ENCODE measurements at regions not wholly inside any gene's neighbourhood (a gene's known extent, or its start where the extent isn't known, plus 50 kb on each side); places are given as distances from the start of the nearest gene placed in this dataset.

DNA sequence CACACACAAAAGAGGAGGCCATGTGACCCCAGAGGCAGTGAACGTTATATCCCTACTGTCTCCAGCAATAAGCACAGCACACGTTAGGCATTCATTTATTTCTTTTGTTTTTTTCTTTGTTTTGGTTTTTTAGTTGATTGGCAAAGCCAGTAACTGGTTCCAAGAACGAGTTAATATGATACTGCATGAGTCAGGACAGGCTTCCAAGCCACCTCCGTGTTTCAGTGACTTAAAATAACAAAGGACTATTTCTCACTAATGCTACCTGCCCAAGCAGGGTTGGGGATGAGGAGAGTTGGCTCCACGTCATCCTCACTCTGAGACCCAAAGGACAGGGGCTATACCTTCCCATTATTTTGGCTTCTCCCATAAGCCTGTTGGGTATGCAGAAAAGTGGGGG, 130.5 kb downstream of the ST8SIA2 start:
- H3K9me2 ChIP-seq (ENCODE audit: insufficient read depth, low read length): no peaks in the 10 kb centered on the region
- no peaks in the 10 kb centered on the region for H3K36me3 ChIP-seq (ENCODE audit: insufficient read depth, low read length)
- no peaks in the 10 kb centered on the region for H4K20me1 ChIP-seq (ENCODE audit: insufficient read depth, low read length)
- no TSS peak for BruUV-seq (replicated peaks)
- no peaks in the 10 kb centered on the region for H3K79me2 ChIP-seq (ENCODE audit: insufficient read depth, low read depth, low read length)
- no peak overlapping the region for H3K4me2 ChIP-seq (ENCODE audit: low read length)
- ChIA-PET POLR2A (no interaction called here), CTCF (ENCODE audit: unreplicated experiment) (no interaction called here)
- H3K9me3 ChIP-seq (ENCODE audit: low read length): no peaks in the 10 kb centered on the region
- no peak overlapping the region for H2AFZ ChIP-seq (ENCODE audit: low read length)
- DNase-seq (ENCODE audit: low spot score): no peak
- intact Hi-C loops (cut with micrococcal nuclease; ENCODE audit: unreplicated experiment): no loop called here
- TF ChIP-seq EZH2phosphoT487 (IDR thresholded peaks at IDR 0.05; ENCODE audit: borderline replicate concordance, low read depth, low read length): no peak
- TF ChIP-seq, protein P1, sequence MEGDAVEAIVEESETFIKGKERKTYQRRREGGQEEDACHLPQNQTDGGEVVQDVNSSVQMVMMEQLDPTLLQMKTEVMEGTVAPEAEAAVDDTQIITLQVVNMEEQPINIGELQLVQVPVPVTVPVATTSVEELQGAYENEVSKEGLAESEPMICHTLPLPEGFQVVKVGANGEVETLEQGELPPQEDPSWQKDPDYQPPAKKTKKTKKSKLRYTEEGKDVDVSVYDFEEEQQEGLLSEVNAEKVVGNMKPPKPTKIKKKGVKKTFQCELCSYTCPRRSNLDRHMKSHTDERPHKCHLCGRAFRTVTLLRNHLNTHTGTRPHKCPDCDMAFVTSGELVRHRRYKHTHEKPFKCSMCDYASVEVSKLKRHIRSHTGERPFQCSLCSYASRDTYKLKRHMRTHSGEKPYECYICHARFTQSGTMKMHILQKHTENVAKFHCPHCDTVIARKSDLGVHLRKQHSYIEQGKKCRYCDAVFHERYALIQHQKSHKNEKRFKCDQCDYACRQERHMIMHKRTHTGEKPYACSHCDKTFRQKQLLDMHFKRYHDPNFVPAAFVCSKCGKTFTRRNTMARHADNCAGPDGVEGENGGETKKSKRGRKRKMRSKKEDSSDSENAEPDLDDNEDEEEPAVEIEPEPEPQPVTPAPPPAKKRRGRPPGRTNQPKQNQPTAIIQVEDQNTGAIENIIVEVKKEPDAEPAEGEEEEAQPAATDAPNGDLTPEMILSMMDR (conservative IDR thresholded peaks at IDR 0.05; ENCODE audit: low read length): no peak
- no peak overlapping the region for H3K27ac ChIP-seq (ENCODE audit: low read depth, low read length, poor library complexity, severe bottlenecking)
- H3K4me1 ChIP-seq (ENCODE audit: insufficient read depth, low read length, poor library complexity, severe bottlenecking): no peaks in the 10 kb centered on the region
- H3K4me3 ChIP-seq (ENCODE audit: low read depth, low read length, poor library complexity, severe bottlenecking): no peak overlapping the region

DNA sequence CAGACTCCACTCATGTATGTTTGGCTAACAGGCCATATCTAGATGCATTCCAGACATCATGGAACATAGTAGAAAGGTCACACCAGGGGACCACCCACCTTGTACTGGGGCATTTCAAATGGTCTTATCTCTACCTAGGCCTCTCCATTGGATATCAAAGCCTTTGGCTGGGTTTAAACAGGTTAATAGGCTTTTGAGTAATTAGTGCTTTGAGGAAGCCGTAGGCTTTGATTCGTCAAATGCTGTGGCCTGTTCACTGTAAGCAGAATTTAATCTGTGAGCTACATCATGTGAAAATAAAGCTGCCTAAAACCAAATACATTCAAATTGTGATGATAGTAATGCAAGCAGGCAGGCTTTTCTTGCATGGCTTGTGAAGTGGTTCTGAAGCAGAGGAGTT, 129.5 kb downstream of the ST8SIA2 start:
- DNase-seq (ENCODE audit: low spot score): no peak
- intact Hi-C loops (cut with micrococcal nuclease; ENCODE audit: unreplicated experiment): no loop called here
- H3K9me2 ChIP-seq (ENCODE audit: insufficient read depth, low read length): no peaks in the 10 kb centered on the region
- CTCF ChIA-PET (ENCODE audit: unreplicated experiment): no interaction called here
- TF ChIP-seq EZH2phosphoT487 (IDR thresholded peaks at IDR 0.05; ENCODE audit: borderline replicate concordance, low read depth, low read length): no peak
- TF ChIP-seq, protein P1 (conservative IDR thresholded peaks at IDR 0.05; ENCODE audit: low read length): no peak
- no peaks in the 10 kb centered on the region for H3K4me1 ChIP-seq (ENCODE audit: insufficient read depth, low read length, poor library complexity, severe bottlenecking)
- no peak overlapping the region for H2AFZ ChIP-seq (ENCODE audit: low read length)
- no peak overlapping the region for H3K4me2 ChIP-seq (ENCODE audit: low read length)
- H4K20me1 ChIP-seq (ENCODE audit: insufficient read depth, low read length): no peaks in the 10 kb centered on the region
- no peaks in the 10 kb centered on the region for H3K9me3 ChIP-seq (ENCODE audit: low read length)
- POLR2A ChIA-PET: no interaction called here
- no TSS peak for BruUV-seq (replicated peaks)
- no peak overlapping the region for H3K27ac ChIP-seq (ENCODE audit: low read depth, low read length, poor library complexity, severe bottlenecking)
- H3K36me3 ChIP-seq (ENCODE audit: insufficient read depth, low read length): no peaks in the 10 kb centered on the region
- H3K79me2 ChIP-seq (ENCODE audit: insufficient read depth, low read depth, low read length): no peaks in the 10 kb centered on the region
- no peak overlapping the region for H3K4me3 ChIP-seq (ENCODE audit: low read depth, low read length, poor library complexity, severe bottlenecking)

DNA sequence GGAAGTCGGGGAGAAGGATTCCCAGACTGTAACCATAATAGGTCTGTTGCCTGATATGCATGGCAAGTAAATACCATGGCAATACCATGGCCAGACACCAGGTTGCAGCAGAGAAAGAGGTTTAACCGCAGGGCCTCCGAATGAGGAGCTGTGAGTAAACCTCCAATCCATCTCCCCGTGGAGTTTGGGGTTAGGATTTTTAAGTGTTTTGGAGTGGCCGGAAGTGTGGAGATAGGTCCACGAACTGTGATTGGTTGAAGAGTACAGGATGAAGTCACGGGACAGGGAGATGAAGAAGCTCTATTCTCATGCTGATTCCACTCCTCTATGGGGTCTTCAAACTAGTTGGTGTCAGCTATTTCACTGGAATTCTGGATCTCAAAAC, 127.9 kb downstream of the ST8SIA2 start:
- ChIA-PET CTCF (ENCODE audit: unreplicated experiment) (no interaction called here), POLR2A (interaction anchor here (0.6 kb wide), 1 partner anchor 283 kb away, joined by 3 read pairs; no protein-coding TSS in a partner anchor)
- DNase-seq (ENCODE audit: low spot score): peak; percentile 35
- intact Hi-C loops (cut with micrococcal nuclease; ENCODE audit: unreplicated experiment): no loop called here
- no TSS peak for BruUV-seq (replicated peaks)
- no peak overlapping the region for H3K4me2 ChIP-seq (ENCODE audit: low read length)
- TF ChIP-seq, protein P1 (conservative IDR thresholded peaks at IDR 0.05; ENCODE audit: low read length): peak; percentile 70
- no peak for TF ChIP-seq EZH2phosphoT487 (IDR thresholded peaks at IDR 0.05; ENCODE audit: borderline replicate concordance, low read depth, low read length)
- H3K4me3 ChIP-seq (ENCODE audit: low read depth, low read length, poor library complexity, severe bottlenecking): no peak overlapping the region
- no peaks in the 10 kb centered on the region for H4K20me1 ChIP-seq (ENCODE audit: insufficient read depth, low read length)
- no peaks in the 10 kb centered on the region for H3K9me3 ChIP-seq (ENCODE audit: low read length)
- H2AFZ ChIP-seq (ENCODE audit: low read length): no peak overlapping the region
- H3K79me2 ChIP-seq (ENCODE audit: insufficient read depth, low read depth, low read length): no peaks in the 10 kb centered on the region
- H3K9me2 ChIP-seq (ENCODE audit: insufficient read depth, low read length): no peaks in the 10 kb centered on the region
- H3K4me1 ChIP-seq (ENCODE audit: insufficient read depth, low read length, poor library complexity, severe bottlenecking): no peaks in the 10 kb centered on the region
- no peak overlapping the region for H3K27ac ChIP-seq (ENCODE audit: low read depth, low read length, poor library complexity, severe bottlenecking)
- H3K36me3 ChIP-seq (ENCODE audit: insufficient read depth, low read length): no peaks in the 10 kb centered on the region
